ENCODE measurements at regions not wholly inside any gene's neighbourhood (a gene's known extent, or its start where the extent isn't known, plus 50 kb on each side); places are given as distances from the start of the nearest gene placed in this dataset.

GRCh38 chr4:151952137-151952536 lies 191.3 kb upstream of the GATB start:
- peaks cover 3 to 8% of the 10 kb centered on the region in 2 donors for H3K9me3 ChIP-seq (ENCODE audit: control insufficient read depth in 2 of 2, insufficient read depth in 1 of 2, low read length in 1 of 2)
- DNase-seq (ENCODE audit: low read depth in 6 of 9, low spot score in 9 of 9): no peak
- no peak overlapping the region for H3K27ac ChIP-seq (ENCODE audit: low read depth in 1 of 2, low read length in 1 of 2)
- WGBS: 87% methylated on average over 4 of the region's 4 CpGs
- H3K36me3 ChIP-seq (ENCODE audit: control insufficient read depth in 2 of 2, insufficient read depth in 2 of 2, low read length in 1 of 2): no peaks in the 10 kb centered on the region
- H3K4me3 ChIP-seq (ENCODE audit: low read length in 2 of 2): no peak overlapping the region
- H3K4me1 ChIP-seq (ENCODE audit: control insufficient read depth in 2 of 2, insufficient read depth in 2 of 2, low read length in 2 of 2): no peaks in the 10 kb centered on the region
- no peaks in the 10 kb centered on the region for H3K27me3 ChIP-seq (ENCODE audit: control insufficient read depth in 2 of 2, insufficient read depth in 1 of 2, low read length in 1 of 2)

- DNase-seq (ENCODE audit: low read depth in 6 of 9, low spot score in 9 of 9): no peak
- Histone ChIP-seq H3K27ac (ENCODE audit: low read depth in 1 of 2, low read length in 1 of 2) (no peak overlapping the region), H3K4me3 (ENCODE audit: low read length in 2 of 2) (no peak overlapping the region), H3K9me3 (ENCODE audit: control insufficient read depth in 2 of 2, insufficient read depth in 1 of 2, low read length in 1 of 2) (peaks cover 5 to 13% of the 10 kb centered on the region in 2 donors), H3K4me1 (ENCODE audit: control insufficient read depth in 2 of 2, insufficient read depth in 2 of 2, low read length in 2 of 2) (no peaks in the 10 kb centered on the region), H3K36me3 (ENCODE audit: control insufficient read depth in 2 of 2, insufficient read depth in 2 of 2, low read length in 1 of 2) (no peaks in the 10 kb centered on the region), H3K27me3 (ENCODE audit: control insufficient read depth in 2 of 2, insufficient read depth in 1 of 2, low read length in 1 of 2) (no peaks in the 10 kb centered on the region)
- 82% methylated on average over 5 of the region's 5 CpGs for WGBS
Measured at GRCh38 chr4:151951671-151952050, 190.9 kb upstream of the GATB start.

- H3K4me3 ChIP-seq (ENCODE audit: low read length in 2 of 2): no peak overlapping the region
- no peaks in the 10 kb centered on the region for H3K4me1 ChIP-seq (ENCODE audit: control insufficient read depth in 2 of 2, insufficient read depth in 2 of 2, low read length in 2 of 2)
- H3K36me3 ChIP-seq (ENCODE audit: control insufficient read depth in 2 of 2, insufficient read depth in 2 of 2, low read length in 1 of 2): no peaks in the 10 kb centered on the region
- no peak overlapping the region for H3K27ac ChIP-seq (ENCODE audit: low read depth in 1 of 2, low read length in 1 of 2)
- 95% methylated on average over 12 of the region's 12 CpGs for WGBS
- H3K9me3 ChIP-seq (ENCODE audit: control insufficient read depth in 2 of 2, insufficient read depth in 1 of 2, low read length in 1 of 2): peaks cover 5 to 18% of the 10 kb centered on the region in 2 donors
- H3K27me3 ChIP-seq (ENCODE audit: control insufficient read depth in 2 of 2, insufficient read depth in 1 of 2, low read length in 1 of 2): no peaks in the 10 kb centered on the region
- DNase-seq (ENCODE audit: low read depth in 6 of 9, low spot score in 9 of 9): no peak
Measured at GRCh38 chr4:151950993-151951670, 190.3 kb upstream of the GATB start.

GRCh38 chr4:151948351-151949016 lies 187.7 kb upstream of the GATB start:
- H3K4me3 ChIP-seq (ENCODE audit: low read length in 2 of 2): no peak overlapping the region
- no peaks in the 10 kb centered on the region for H3K4me1 ChIP-seq (ENCODE audit: control insufficient read depth in 2 of 2, insufficient read depth in 2 of 2, low read length in 2 of 2)

GRCh38 chr4:151946718-151947117 lies 185.9 kb upstream of the GATB start:
- Histone ChIP-seq H3K4me3 (ENCODE audit: low read length in 2 of 2) (no peak overlapping the region), H3K27me3 (ENCODE audit: control insufficient read depth in 2 of 2, insufficient read depth in 1 of 2, low read length in 1 of 2) (no peaks in the 10 kb centered on the region), H3K27ac (ENCODE audit: low read depth in 1 of 2, low read length in 1 of 2) (no peak overlapping the region), H3K9me3 (ENCODE audit: control insufficient read depth in 2 of 2, insufficient read depth in 1 of 2, low read length in 1 of 2) (peaks cover 8 to 24% of the 10 kb centered on the region in 2 donors), H3K4me1 (ENCODE audit: control insufficient read depth in 2 of 2, insufficient read depth in 2 of 2, low read length in 2 of 2) (no peaks in the 10 kb centered on the region), H3K36me3 (ENCODE audit: control insufficient read depth in 2 of 2, insufficient read depth in 2 of 2, low read length in 1 of 2) (peaks cover 4 to 5% of the 10 kb centered on the region in 2 donors)
- no peak for DNase-seq (ENCODE audit: low read depth in 6 of 9, low spot score in 9 of 9)
- 92% methylated on average over 2 of the region's 2 CpGs for WGBS

More at GRCh38 chr4:151948351-151949016, 187.7 kb upstream of the GATB start:
- Histone ChIP-seq H3K27ac (ENCODE audit: low read depth in 1 of 2, low read length in 1 of 2) (no peak overlapping the region), H3K27me3 (ENCODE audit: control insufficient read depth in 2 of 2, insufficient read depth in 1 of 2, low read length in 1 of 2) (no peaks in the 10 kb centered on the region), H3K9me3 (ENCODE audit: control insufficient read depth in 2 of 2, insufficient read depth in 1 of 2, low read length in 1 of 2) (peaks cover 5 to 19% of the 10 kb centered on the region in 2 donors), H3K36me3 (ENCODE audit: control insufficient read depth in 2 of 2, insufficient read depth in 2 of 2, low read length in 1 of 2) (no peaks in the 10 kb centered on the region)
- 95% methylated on average over 1 of the region's 1 CpG for WGBS
- DNase-seq (ENCODE audit: low read depth in 6 of 9, low spot score in 9 of 9): no peak

GRCh38 chr4:151942971-151943370 lies 182.2 kb upstream of the GATB start:
- Histone ChIP-seq H3K27ac (ENCODE audit: low read depth in 1 of 2, low read length in 1 of 2) (no peak overlapping the region), H3K4me3 (ENCODE audit: low read length in 2 of 2) (no peak overlapping the region), H3K4me1 (ENCODE audit: control insufficient read depth in 2 of 2, insufficient read depth in 2 of 2, low read length in 2 of 2) (peaks cover 13 to 19% of the 10 kb centered on the region in 2 donors), H3K27me3 (ENCODE audit: control insufficient read depth in 2 of 2, insufficient read depth in 1 of 2, low read length in 1 of 2) (no peaks in the 10 kb centered on the region), H3K9me3 (ENCODE audit: control insufficient read depth in 2 of 2, insufficient read depth in 1 of 2, low read length in 1 of 2) (peaks cover 8 to 24% of the 10 kb centered on the region in 2 donors), H3K36me3 (ENCODE audit: control insufficient read depth in 2 of 2, insufficient read depth in 2 of 2, low read length in 1 of 2) (peaks cover 5% of the 10 kb centered on the region in 2 donors)
- 95% methylated on average over 3 of the region's 3 CpGs for WGBS
- DNase-seq (ENCODE audit: low read depth in 6 of 9, low spot score in 9 of 9): no peak

GRCh38 chr4:151940926-151941617 lies 180.3 kb upstream of the GATB start:
- Histone ChIP-seq H3K4me3 (ENCODE audit: low read length in 2 of 2) (no peak overlapping the region), H3K9me3 (ENCODE audit: control insufficient read depth in 2 of 2, insufficient read depth in 1 of 2, low read length in 1 of 2) (peaks cover 3 to 10% of the 10 kb centered on the region in 2 donors), H3K27me3 (ENCODE audit: control insufficient read depth in 2 of 2, insufficient read depth in 1 of 2, low read length in 1 of 2) (no peaks in the 10 kb centered on the region), H3K4me1 (ENCODE audit: control insufficient read depth in 2 of 2, insufficient read depth in 2 of 2, low read length in 2 of 2) (peaks cover 13 to 19% of the 10 kb centered on the region in 2 donors), H3K27ac (ENCODE audit: low read depth in 1 of 2, low read length in 1 of 2) (peak overlapping the region; percentile 49 to 54), H3K36me3 (ENCODE audit: control insufficient read depth in 2 of 2, insufficient read depth in 2 of 2, low read length in 1 of 2) (peaks cover 5% of the 10 kb centered on the region in 2 donors)
- 85% methylated on average over 3 of the region's 3 CpGs for WGBS
- peak in 1 of 9 donors; percentile 43 for DNase-seq (ENCODE audit: low read depth in 6 of 9, low spot score in 9 of 9)

- Histone ChIP-seq H3K27me3 (ENCODE audit: control insufficient read depth in 2 of 2, insufficient read depth in 1 of 2, low read length in 1 of 2) (no peaks in the 10 kb centered on the region), H3K4me1 (ENCODE audit: control insufficient read depth in 2 of 2, insufficient read depth in 2 of 2, low read length in 2 of 2) (peaks cover 13 to 19% of the 10 kb centered on the region in 2 donors), H3K27ac (ENCODE audit: low read depth in 1 of 2, low read length in 1 of 2) (peak overlapping the region in 1 of 2 donors; percentile 49), H3K4me3 (ENCODE audit: low read length in 2 of 2) (no peak overlapping the region), H3K9me3 (ENCODE audit: control insufficient read depth in 2 of 2, insufficient read depth in 1 of 2, low read length in 1 of 2) (peaks cover 3 to 5% of the 10 kb centered on the region in 2 donors), H3K36me3 (ENCODE audit: control insufficient read depth in 2 of 2, insufficient read depth in 2 of 2, low read length in 1 of 2) (peaks cover 5% of the 10 kb centered on the region in 2 donors)
- peak; percentile 32 to 86 (median 65) for DNase-seq (ENCODE audit: low read depth in 6 of 9, low spot score in 9 of 9)
- WGBS: 14% methylated on average over 2 of the region's 2 CpGs
Measured at GRCh38 chr4:151940291-151940690, 179.5 kb upstream of the GATB start.

GRCh38 chr4:151939670-151940069 lies 178.9 kb upstream of the GATB start:
- no peaks in the 10 kb centered on the region for H3K27me3 ChIP-seq (ENCODE audit: control insufficient read depth in 2 of 2, insufficient read depth in 1 of 2, low read length in 1 of 2)
- H3K27ac ChIP-seq (ENCODE audit: low read depth in 1 of 2, low read length in 1 of 2): peak overlapping the region in 1 of 2 donors; percentile 49
- H3K4me1 ChIP-seq (ENCODE audit: control insufficient read depth in 2 of 2, insufficient read depth in 2 of 2, low read length in 2 of 2): peaks cover 13 to 19% of the 10 kb centered on the region in 2 donors
- peak in 1 of 9 donors; percentile 29 for DNase-seq (ENCODE audit: low read depth in 6 of 9, low spot score in 9 of 9)
- peaks cover 3 to 5% of the 10 kb centered on the region in 2 donors for H3K9me3 ChIP-seq (ENCODE audit: control insufficient read depth in 2 of 2, insufficient read depth in 1 of 2, low read length in 1 of 2)
- no peak overlapping the region for H3K4me3 ChIP-seq (ENCODE audit: low read length in 2 of 2)
- WGBS: 82% methylated on average over 3 of the region's 3 CpGs
- peaks cover 5% of the 10 kb centered on the region in 2 donors for H3K36me3 ChIP-seq (ENCODE audit: control insufficient read depth in 2 of 2, insufficient read depth in 2 of 2, low read length in 1 of 2)

All from thymus (tissue), 11 donors.